ENCODE measurements at regions not wholly inside any gene's neighbourhood (a gene's known extent, or its start where the extent isn't known, plus 50 kb on each side); places are given as distances from the start of the nearest gene placed in this dataset.

DNA sequence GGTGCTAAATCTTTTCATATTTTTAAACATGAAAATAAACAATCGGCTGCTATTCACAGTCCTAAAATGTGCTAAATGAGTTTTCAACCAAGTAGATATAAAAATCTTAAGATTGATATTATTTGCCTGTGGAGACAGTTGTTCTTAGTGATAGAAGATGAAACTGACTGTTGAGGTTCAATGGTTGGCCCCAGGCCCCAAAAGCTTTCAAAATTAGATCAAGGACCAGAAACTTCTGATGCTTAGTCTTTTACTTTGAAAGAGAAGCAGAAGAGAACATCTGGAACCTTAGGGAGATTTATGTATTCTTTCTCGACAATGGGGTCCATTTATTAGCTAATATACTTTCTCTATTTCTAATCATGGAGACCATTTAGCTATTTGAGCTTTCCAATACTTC lies 155.8 kb downstream of the REEP3 start:
- TF ChIP-seq POLR2A (IDR thresholded peaks at IDR 0.05; ENCODE audit: low read depth, low read length) (no peak), POLR2AphosphoS5 (IDR thresholded peaks at IDR 0.05; ENCODE audit: low read depth, low read length) (no peak), TAF1 (IDR thresholded peaks at IDR 0.05; ENCODE audit: borderline replicate concordance, low read depth, low read length) (no peak)

Data from GM12892 (cell line).